ENCODE measurements at regions not wholly inside any gene's neighbourhood (a gene's known extent, or its start where the extent isn't known, plus 50 kb on each side); places are given as distances from the start of the nearest gene placed in this dataset.
A peak's percentile ranks its signal among the peaks of the same experiment; 100 is the strongest.

DNA sequence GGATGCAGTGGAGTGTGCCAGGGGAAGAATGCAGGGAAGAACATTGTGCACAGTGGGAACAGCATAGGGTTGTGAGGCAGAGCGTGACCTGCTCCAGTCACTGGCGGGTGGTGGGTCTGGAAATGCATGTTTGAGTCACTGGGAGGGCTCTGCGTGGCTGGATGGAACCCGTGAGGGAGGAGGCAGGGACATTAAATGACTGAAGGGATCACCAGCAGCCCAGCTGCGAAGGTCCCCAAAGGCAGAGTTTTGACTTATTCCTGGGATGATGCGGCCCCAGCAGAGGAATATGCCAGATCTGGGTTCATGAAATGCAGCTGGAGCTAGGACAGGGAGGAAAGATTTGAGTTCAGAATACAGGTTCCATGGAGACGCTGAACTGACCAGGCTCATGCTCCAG lies 104.0 kb upstream of the FGF3 start:
- Histone ChIP-seq H3K4me3 (no peak overlapping the region), H3K27me3 (no peaks in the 10 kb centered on the region), H3K27ac (no peak overlapping the region), H3K36me3 (no peaks in the 10 kb centered on the region), H3K4me1 (no peaks in the 10 kb centered on the region), H3K9me3 (replicated peaks) (no peaks in the 10 kb centered on the region)
- DNase-seq, result no peak

DNA sequence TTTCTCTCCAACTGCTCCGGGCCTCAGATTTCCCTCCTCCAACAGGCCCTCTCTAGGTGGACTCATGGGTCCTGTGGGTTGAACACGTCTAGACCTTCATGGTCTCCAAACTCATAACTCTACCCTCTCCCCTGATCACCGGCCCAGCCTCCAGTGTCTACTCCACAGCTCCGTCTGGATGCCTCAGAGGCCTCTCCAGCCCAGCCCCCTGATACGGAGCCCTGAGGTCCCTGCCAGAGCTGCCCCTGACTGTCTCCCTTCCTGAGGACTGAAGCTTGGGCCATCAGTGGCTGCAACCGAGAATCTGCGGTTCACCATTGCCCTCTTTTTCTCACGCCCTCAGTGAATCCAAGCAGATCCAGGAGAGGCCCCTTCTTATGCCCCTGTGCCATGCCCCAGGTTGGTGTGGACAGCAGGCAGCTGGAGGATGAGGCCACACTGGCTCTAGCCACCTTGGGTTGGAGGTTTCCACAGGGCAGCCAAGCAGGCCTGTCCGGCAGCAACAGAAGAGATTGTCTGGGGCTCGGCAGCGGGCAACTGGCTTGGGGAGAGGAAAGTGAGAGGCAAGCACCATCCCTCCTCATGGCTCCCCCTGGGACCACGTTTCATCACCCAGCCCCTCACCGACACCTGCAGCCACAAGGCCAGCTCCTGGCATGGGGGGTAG lies 104.6 kb upstream of the FGF3 start:
- no peak for DNase-seq
- H3K27me3 ChIP-seq, result no peaks in the 10 kb centered on the region

DNA sequence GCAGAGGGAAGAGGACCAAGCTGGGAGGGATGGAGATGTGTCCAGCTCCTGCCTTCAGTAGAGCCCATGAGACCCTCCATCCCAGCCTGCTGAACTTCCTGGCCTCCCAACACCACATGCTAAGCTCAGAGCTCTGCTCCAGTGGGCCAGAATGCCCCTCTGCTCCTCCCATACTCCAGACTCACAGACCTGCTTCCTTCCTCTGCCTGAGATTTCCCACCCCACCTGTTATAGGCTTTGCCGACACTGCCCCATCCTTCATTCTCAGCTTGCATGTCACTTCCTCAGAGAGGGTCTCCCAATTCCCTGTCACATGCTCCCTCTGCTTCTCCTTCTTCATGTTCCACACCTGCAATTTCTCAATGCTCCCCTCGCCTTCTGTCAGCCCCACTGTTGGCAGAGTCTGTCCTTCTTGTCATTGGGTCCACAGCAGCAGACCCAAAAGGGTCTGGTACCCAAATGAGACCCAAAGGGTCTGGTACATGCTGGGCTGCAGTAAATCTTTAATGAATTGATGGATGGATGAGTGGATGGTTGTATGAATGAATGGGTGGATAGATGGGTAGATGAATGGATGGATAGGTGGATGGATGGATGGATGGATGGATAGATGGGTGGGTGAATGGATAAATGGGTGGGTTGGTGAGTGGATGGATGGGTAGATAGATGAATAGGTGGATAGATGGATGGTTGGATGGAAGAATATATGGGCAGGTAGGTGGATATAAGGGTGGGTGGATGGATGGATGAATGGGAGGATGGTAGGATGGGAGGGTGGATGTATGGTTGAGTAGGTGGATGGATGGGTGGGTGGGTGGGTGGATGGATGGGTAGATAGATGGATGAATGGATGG lies 105.3 kb upstream of the FGF3 start:
- H3K4me3 ChIP-seq, result no peak overlapping the region
- no peaks in the 10 kb centered on the region for H3K9me3 ChIP-seq (replicated peaks)
- no peaks in the 10 kb centered on the region for H3K4me1 ChIP-seq
- H3K36me3 ChIP-seq, result no peaks in the 10 kb centered on the region
- H3K27me3 ChIP-seq, result no peaks in the 10 kb centered on the region
- no peak for DNase-seq
- no peak overlapping the region for H3K27ac ChIP-seq

More for the DNA sequence above, 104.6 kb upstream of the FGF3 start:
- H3K4me3 ChIP-seq, result no peak overlapping the region
- no peaks in the 10 kb centered on the region for H3K9me3 ChIP-seq (replicated peaks)
- H3K27ac ChIP-seq, result no peak overlapping the region
- no peaks in the 10 kb centered on the region for H3K4me1 ChIP-seq
- H3K36me3 ChIP-seq, result no peaks in the 10 kb centered on the region

GRCh38 chr11:69925366-69926196 lies 106.4 kb upstream of the FGF3 start:
- no peak for DNase-seq
- Histone ChIP-seq H3K27ac (no peak overlapping the region), H3K27me3 (peaks cover 3% of the 10 kb centered on the region; the same call in 1 of the 2 replicates)

GRCh38 chr11:69926376-69927050 lies 107.3 kb upstream of the FGF3 start:
- no peaks in the 10 kb centered on the region for H3K4me1 ChIP-seq
- no peak overlapping the region for H3K4me3 ChIP-seq
- H3K27ac ChIP-seq, result no peak overlapping the region
- no peaks in the 10 kb centered on the region for H3K9me3 ChIP-seq (replicated peaks)
- H3K27me3 ChIP-seq, result peaks cover 3% of the 10 kb centered on the region; the same call in 1 of the 2 replicates
- no peak for DNase-seq
- no peaks in the 10 kb centered on the region for H3K36me3 ChIP-seq

More at GRCh38 chr11:69925366-69926196, 106.4 kb upstream of the FGF3 start:
- Histone ChIP-seq H3K9me3 (replicated peaks) (no peaks in the 10 kb centered on the region), H3K4me1 (no peaks in the 10 kb centered on the region), H3K4me3 (no peak overlapping the region), H3K36me3 (no peaks in the 10 kb centered on the region)

DNA sequence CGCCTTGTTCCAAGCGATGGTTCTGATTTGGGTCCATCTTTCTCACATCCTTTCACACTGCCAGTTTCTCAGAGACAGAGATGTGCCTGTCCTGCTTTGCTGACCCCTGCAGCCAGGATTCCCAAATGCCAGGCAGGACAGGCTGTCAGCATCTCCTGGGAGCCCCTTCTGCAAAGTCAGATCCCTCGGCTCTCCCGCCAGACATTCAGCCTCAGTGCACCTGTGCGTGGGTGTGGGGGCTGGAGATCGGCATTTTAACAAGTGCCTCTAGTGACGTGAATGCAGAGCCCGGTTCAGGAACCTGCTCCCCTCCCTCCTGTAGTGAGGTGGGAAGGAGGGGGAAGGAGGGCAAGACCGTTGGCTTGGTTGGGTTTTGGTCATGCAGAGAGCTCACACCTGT lies 108.9 kb upstream of the FGF3 start:
- no peak overlapping the region for H3K27ac ChIP-seq
- H3K4me1 ChIP-seq, result no peaks in the 10 kb centered on the region
- H3K36me3 ChIP-seq, result no peaks in the 10 kb centered on the region
- no peaks in the 10 kb centered on the region for H3K9me3 ChIP-seq (replicated peaks)
- no peak overlapping the region for H3K4me3 ChIP-seq
- DNase-seq, result no peak
- H3K27me3 ChIP-seq, result peaks cover 3% of the 10 kb centered on the region; the same call in 1 of the 2 replicates

GRCh38 chr11:69928975-69929374 lies 109.8 kb upstream of the FGF3 start:
- no peak for DNase-seq
- Histone ChIP-seq H3K36me3 (no peaks in the 10 kb centered on the region), H3K27me3 (peaks cover 3% of the 10 kb centered on the region; the same call in 1 of the 2 replicates)

DNA sequence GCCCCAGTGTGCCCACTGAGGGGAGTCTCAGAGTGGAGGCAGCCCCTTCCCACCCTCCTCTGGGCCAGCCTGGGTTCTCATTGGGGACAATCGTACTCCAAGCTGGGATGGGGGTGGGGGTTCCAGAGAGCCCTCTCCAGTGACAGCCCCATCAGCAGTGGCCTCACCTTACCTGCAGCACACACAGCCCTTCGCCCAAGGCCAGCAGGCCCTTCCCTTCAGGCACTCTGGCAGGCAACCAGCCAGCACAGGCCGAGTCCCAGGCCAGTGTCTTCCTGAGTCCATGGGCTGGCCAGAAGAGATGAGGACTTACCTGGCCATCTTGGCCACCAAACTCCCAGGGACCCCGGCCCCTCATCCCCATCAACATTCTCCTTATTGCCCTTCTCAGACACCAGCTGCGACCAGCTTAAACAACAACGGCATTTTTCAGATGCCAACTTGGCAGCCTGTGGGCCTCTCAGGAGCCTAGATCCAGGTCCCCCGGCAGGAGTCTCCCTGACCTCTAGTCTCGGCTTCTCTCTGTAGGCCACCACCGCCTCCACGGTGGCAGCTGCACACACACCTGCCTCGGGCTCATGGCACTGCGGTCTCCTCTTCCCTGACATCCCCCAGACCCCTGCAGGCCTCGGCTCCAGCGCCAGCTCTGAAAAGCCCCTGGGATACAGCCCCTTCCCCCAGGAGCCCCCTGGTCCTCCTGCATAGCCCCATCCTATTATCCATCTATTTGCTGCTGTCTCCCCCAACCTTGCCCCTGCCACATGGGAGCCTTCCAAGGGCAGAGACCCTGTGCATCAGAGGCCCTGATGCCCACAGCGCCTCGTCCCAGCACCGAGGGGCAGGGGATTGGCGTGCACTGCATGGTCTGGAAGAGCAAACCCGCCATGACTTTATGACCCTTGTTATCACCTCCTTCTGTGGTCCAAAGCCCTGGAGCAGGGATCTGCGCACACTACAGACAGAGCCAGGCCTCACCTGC lies 111.2 kb upstream of the FGF3 start:
- no peak overlapping the region for H3K4me3 ChIP-seq
- H3K9me3 ChIP-seq (replicated peaks), result no peaks in the 10 kb centered on the region
- no peak for DNase-seq
- H3K36me3 ChIP-seq, result no peaks in the 10 kb centered on the region
- H3K4me1 ChIP-seq, result no peaks in the 10 kb centered on the region
- H3K27ac ChIP-seq, result no peak overlapping the region
- peaks cover 3% of the 10 kb centered on the region; the same call in 1 of the 2 replicates for H3K27me3 ChIP-seq

More at GRCh38 chr11:69928975-69929374, 109.8 kb upstream of the FGF3 start:
- no peaks in the 10 kb centered on the region for H3K9me3 ChIP-seq (replicated peaks)
- H3K4me1 ChIP-seq, result no peaks in the 10 kb centered on the region
- H3K4me3 ChIP-seq, result no peak overlapping the region
- no peak overlapping the region for H3K27ac ChIP-seq

- peaks cover 3% of the 10 kb centered on the region; the same call in 1 of the 2 replicates for H3K27me3 ChIP-seq
- H3K9me3 ChIP-seq (replicated peaks), result no peaks in the 10 kb centered on the region
- H3K4me3 ChIP-seq, result no peak overlapping the region
- no peak overlapping the region for H3K27ac ChIP-seq
- no peaks in the 10 kb centered on the region for H3K36me3 ChIP-seq
- no peak for DNase-seq
- H3K4me1 ChIP-seq, result no peaks in the 10 kb centered on the region
Measured at GRCh38 chr11:69931060-69931910, 112.1 kb upstream of the FGF3 start.

- no peak for DNase-seq
- Histone ChIP-seq H3K4me1 (no peaks in the 10 kb centered on the region), H3K27ac (no peak overlapping the region), H3K9me3 (replicated peaks) (no peaks in the 10 kb centered on the region), H3K27me3 (peaks cover 3% of the 10 kb centered on the region; the same call in 1 of the 2 replicates), H3K4me3 (no peak overlapping the region), H3K36me3 (no peaks in the 10 kb centered on the region)
Measured at GRCh38 chr11:69931994-69932910, 113.0 kb upstream of the FGF3 start.

DNA sequence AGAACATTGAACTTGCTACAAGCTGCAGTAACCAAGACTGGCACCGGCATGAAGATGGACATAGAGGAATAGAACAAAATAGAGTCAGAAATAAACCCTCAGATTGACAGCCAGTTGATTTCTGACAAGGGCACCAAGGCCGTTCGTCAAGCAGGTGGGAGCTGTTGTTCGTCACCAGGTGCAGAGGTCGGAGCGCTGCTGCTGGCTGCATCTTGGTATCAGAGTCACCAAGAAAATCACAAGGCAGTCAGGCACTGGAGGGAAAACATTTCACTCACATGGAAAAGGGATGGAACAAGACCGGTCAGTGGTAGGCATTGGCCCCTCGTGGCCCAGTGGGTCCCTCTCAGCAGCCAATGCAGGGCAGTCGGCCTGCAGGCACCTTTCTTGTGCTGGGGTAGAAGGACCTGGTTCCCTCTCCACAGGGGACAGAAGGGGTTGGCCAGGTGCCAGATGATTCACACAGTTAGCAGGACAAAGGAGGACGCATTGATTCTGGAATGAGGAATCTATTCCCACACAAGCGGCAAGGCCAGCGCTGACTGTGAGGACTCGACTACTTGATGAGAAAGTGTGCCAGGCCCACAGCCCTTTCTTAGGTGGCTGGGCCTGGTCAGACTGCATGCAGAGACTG lies 115.8 kb upstream of the FGF3 start:
- Histone ChIP-seq H3K27ac (no peak overlapping the region), H3K9me3 (replicated peaks) (no peaks in the 10 kb centered on the region), H3K27me3 (peaks cover 2% of the 10 kb centered on the region; the same call in 1 of the 2 replicates), H3K4me1 (no peaks in the 10 kb centered on the region), H3K36me3 (no peaks in the 10 kb centered on the region), H3K4me3 (no peak overlapping the region)
- DNase-seq, result peak in 1 of 2 experiments; percentile 21

Measured in SJCRH30 (cell line).